Trophoblast cell (in vitro differentiated cells and primary cell): ENCODE measurements at regions not wholly inside any gene's neighbourhood (a gene's known extent, or its start where the extent isn't known, plus 50 kb on each side); places are given as distances from the start of the nearest gene placed in this dataset.

ENCODE experiments used
- DNase-seq, 2 donors: peaks; one replicate each; pipeline ENCODE4 v3.0.0-alpha.2; 2016
- H2AFZ ChIP-seq: 2 replicates; pipeline ENCODE4 v1.6.1; 2013; ENCODE audit warnings: low read length, moderate library complexity, mild to moderate bottlenecking; ENCODE audit not compliant: insufficient read depth, poor library complexity
- H2AK5ac ChIP-seq: 2 replicates; pipeline ENCODE4 v1.6.1; 2013; ENCODE audit warnings: mild to moderate bottlenecking, low read length
- H2BK120ac ChIP-seq: 2 replicates; pipeline ENCODE4 v1.6.1; 2013; ENCODE audit warnings: low read length, mild to moderate bottlenecking, moderate library complexity; ENCODE audit not compliant: insufficient read depth, poor library complexity
- H2BK12ac ChIP-seq: 2 replicates; pipeline ENCODE4 v1.6.1; 2013; ENCODE audit warnings: mild to moderate bottlenecking, low read length, moderate library complexity
- H2BK5ac ChIP-seq: 2 replicates; pipeline ENCODE4 v1.6.1; 2013; ENCODE audit warnings: low read length, low read depth, moderate library complexity, mild to moderate bottlenecking; ENCODE audit not compliant: poor library complexity
- H3K14ac ChIP-seq: 2 replicates; pipeline ENCODE4 v1.6.1; 2013; ENCODE audit warnings: mild to moderate bottlenecking, low read length
- H3K18ac ChIP-seq: 2 replicates; pipeline ENCODE4 v1.6.1; 2013; ENCODE audit warnings: mild to moderate bottlenecking, low read length
- H3K23ac ChIP-seq: 2 replicates; pipeline ENCODE4 v1.6.1; 2013; ENCODE audit warnings: low read length
- H3K27ac ChIP-seq: 2 replicates; pipeline ENCODE4 v1.5.1; 2013; ENCODE audit warnings: low read depth, mild to moderate bottlenecking, inconsistent platforms, low read length, moderate library complexity
- H3K27me3 ChIP-seq: 2 replicates; pipeline ENCODE4 v1.6.1; 2013; ENCODE audit warnings: inconsistent platforms, mild to moderate bottlenecking, low read length, moderate library complexity; ENCODE audit not compliant: insufficient read depth
- H3K36me3 ChIP-seq, 2 experiments: 1 replicate in 1 of 2; 2 replicates in 1 of 2; pipeline ENCODE4 v1.6.1; 2013; ENCODE audit warnings: low read length in 2 of 2, mild to moderate bottlenecking in 2 of 2, moderate library complexity in 1 of 2; ENCODE audit not compliant: insufficient read depth in 2 of 2, control insufficient read depth in 1 of 2
- H3K4ac ChIP-seq: 2 replicates; pipeline ENCODE4 v1.6.1; 2013; ENCODE audit warnings: low read depth, mild to moderate bottlenecking, low read length, moderate library complexity
- H3K4me1 ChIP-seq, 2 experiments: 1 replicate in 1 of 2; 2 replicates in 1 of 2; pipeline ENCODE4 v1.6.1; 2013; ENCODE audit warnings: low read length in 2 of 2, mild to moderate bottlenecking in 2 of 2, moderate library complexity in 1 of 2; ENCODE audit not compliant: insufficient read depth in 2 of 2, control insufficient read depth in 1 of 2
- H3K4me2 ChIP-seq: 2 replicates; pipeline ENCODE4 v1.6.1; 2013; ENCODE audit warnings: inconsistent platforms, mild to moderate bottlenecking, low read length, moderate library complexity
- H3K4me3 ChIP-seq: 2 replicates; pipeline ENCODE4 v1.5.1; 2013; ENCODE audit warnings: mild to moderate bottlenecking, low read depth, low read length, inconsistent platforms
- H3K79me1 ChIP-seq: one replicate; pipeline ENCODE4 v1.6.1; 2013; ENCODE audit warnings: low read length
- H3K79me2 ChIP-seq: 2 replicates; pipeline ENCODE4 v1.6.1; 2013; ENCODE audit warnings: low read length, mild to moderate bottlenecking; ENCODE audit not compliant: control insufficient read depth, insufficient read depth, poor library complexity
- H3K9ac ChIP-seq: 2 replicates; pipeline ENCODE4 v1.6.1; 2013; ENCODE audit warnings: mild to moderate bottlenecking, low read length
- H3K9me3 ChIP-seq: 2 replicates; pipeline ENCODE4 v1.6.1; 2013; ENCODE audit warnings: low read depth, mild to moderate bottlenecking, control low read depth, inconsistent platforms, low read length; ENCODE audit not compliant: insufficient read depth
- H4K12ac ChIP-seq: 2 replicates; pipeline ENCODE4 v1.6.1; 2013; ENCODE audit warnings: low read depth, mild to moderate bottlenecking, low read length, moderate library complexity
- H4K8ac ChIP-seq: 2 replicates; pipeline ENCODE4 v1.6.1; 2013; ENCODE audit warnings: low read depth, mild to moderate bottlenecking, low read length, moderate library complexity
- H4K91ac ChIP-seq: one replicate; pipeline ENCODE4 v1.6.1; 2013; ENCODE audit warnings: low read depth, mild to moderate bottlenecking, low read length, moderate library complexity
- WGBS: extraction: QIAGEN DNeasy Blood & Tissue Kit; methylation state at CpG from one replicate; pipeline ENCODE4 v1.1.7; 2013; ENCODE audit warnings: missing lambda C conversion rate; ENCODE audit not compliant: insufficient read length, insufficient coverage; ENCODE audit errors: extremely low coverage; 5-methylcytosine and 5-hydroxymethylcytosine counted together

DNA sequence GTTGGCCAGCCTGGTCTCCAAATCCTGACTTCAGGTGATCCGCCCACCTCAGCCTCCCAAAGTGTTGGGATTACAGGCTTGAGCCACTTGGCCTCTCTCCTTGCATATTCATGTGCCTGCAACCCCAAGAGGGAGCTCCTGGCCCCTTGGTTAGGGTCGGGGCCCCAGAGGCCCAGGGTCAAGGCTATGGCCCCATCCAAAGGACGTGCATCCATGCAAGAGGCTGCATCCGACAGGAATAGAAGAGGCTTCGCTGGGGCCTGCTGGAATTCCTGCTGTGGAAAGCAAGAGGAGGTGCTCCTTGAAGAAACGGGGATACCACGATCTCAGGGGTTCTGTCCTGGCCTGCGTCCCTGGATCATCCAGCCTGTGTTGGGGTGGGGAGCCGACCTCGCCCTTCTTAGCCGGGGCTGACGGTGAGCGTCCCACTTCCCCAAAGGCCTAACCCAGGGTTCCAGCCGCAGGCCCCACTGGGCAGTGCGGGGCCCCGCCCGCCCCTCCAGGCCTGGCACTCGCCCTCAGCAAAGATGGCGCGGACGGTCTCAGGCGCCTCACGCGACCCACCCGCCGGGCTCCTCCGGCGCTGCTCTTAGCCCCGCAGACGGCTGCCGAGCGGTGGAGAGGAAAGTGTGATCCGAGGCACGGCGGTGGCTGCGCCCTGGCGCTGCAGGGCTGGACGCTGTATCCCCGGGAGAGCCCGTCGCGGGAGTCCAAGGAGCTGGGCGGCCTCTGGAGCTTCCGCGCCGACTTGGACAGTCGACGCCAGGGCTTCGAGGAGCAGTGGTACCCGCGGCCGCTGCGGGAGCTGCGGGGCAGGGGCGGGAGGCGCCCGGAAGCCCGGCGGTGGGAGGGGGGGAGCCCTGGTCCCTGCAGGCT, 54.7 kb downstream of the ZNF727 start:
- Histone ChIP-seq H3K9ac (no peak overlapping the region), H3K4me3 (no peak overlapping the region), H2AK5ac (no peak overlapping the region), H3K27ac (no peak overlapping the region), H3K23ac (no peak overlapping the region), H4K12ac (no peak overlapping the region), H3K4me2 (no peak overlapping the region), H4K91ac (no peak overlapping the region), H2AFZ (no peak overlapping the region), H2BK5ac (no peak overlapping the region), H3K79me2 (no peaks in the 10 kb centered on the region), H3K79me1 (no peaks in the 10 kb centered on the region), H3K14ac (no peak overlapping the region), H2BK12ac (no peak overlapping the region), H3K4me1 (no peaks in the 10 kb centered on the region), H3K9me3 (peaks cover 42% of the 10 kb centered on the region), H3K18ac (no peak overlapping the region), H4K8ac (no peak overlapping the region), H3K27me3 (no peaks in the 10 kb centered on the region), H2BK120ac (no peak overlapping the region), H3K36me3 (no peaks in the 10 kb centered on the region), H3K4ac (no peak overlapping the region)
- WGBS, result no CpG with 5 or more reads among the region's 59 CpGs
- DNase-seq, result no peak

DNA sequence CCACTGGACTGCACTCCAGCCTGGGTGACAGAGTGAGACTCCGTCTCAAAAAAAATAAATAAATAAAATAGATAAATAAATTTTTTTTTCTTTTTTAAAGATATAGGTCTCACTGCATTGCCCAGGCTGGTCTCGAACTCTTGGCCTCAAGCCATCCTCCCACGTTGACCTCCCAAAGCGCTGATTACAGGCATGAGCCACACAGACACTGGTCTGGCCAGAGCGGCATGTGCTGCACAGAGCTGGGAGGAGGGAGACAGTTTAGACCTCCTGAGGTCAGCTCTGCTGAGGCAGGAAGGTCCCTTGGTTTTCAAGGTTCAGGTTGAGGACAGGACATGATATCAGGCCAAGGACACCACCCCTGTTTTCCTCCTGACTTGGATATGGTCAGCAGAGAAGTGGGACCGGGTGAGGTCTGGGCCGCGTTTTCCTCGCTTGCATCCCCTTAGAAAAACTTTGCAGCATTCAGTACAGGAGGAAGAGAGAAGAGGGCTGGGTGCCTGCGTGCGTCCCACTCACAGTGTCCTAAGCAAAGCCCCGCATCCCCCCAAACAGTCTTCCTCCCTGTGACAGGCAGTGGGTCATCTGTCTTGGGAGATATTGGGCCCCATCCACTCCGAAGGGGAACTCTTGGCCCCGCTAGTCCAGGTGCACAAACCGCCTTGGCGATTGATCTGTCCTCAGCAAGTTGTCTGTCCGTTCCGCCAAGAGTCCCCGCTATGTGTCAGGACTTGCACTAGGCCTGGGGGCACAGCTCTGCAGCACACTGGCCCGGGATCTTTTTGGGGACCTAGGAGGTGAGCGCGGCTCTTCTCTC, 56.1 kb downstream of the ZNF727 start:
- H2AFZ ChIP-seq, result no peak overlapping the region
- H3K79me1 ChIP-seq, result no peaks in the 10 kb centered on the region
- H2AK5ac ChIP-seq, result no peak overlapping the region
- H3K79me2 ChIP-seq, result no peaks in the 10 kb centered on the region
- no peaks in the 10 kb centered on the region for H3K27me3 ChIP-seq
- no peak overlapping the region for H2BK5ac ChIP-seq
- H3K23ac ChIP-seq, result no peak overlapping the region
- H3K27ac ChIP-seq, result no peak overlapping the region
- WGBS, result no CpG with 5 or more reads among the region's 22 CpGs
- no peaks in the 10 kb centered on the region for H3K4me1 ChIP-seq
- H2BK12ac ChIP-seq, result no peak overlapping the region
- H3K4ac ChIP-seq, result no peak overlapping the region
- no peak overlapping the region for H2BK120ac ChIP-seq
- H3K18ac ChIP-seq, result no peak overlapping the region
- peak overlapping the region; percentile 14 for H3K4me3 ChIP-seq
- no peak overlapping the region for H4K8ac ChIP-seq
- H3K14ac ChIP-seq, result no peak overlapping the region
- peaks cover 39% of the 10 kb centered on the region for H3K9me3 ChIP-seq
- H3K9ac ChIP-seq, result no peak overlapping the region
- no peak for DNase-seq
- H4K91ac ChIP-seq, result no peak overlapping the region
- H3K4me2 ChIP-seq, result no peak overlapping the region
- H3K36me3 ChIP-seq, result no peaks in the 10 kb centered on the region
- no peak overlapping the region for H4K12ac ChIP-seq

DNA sequence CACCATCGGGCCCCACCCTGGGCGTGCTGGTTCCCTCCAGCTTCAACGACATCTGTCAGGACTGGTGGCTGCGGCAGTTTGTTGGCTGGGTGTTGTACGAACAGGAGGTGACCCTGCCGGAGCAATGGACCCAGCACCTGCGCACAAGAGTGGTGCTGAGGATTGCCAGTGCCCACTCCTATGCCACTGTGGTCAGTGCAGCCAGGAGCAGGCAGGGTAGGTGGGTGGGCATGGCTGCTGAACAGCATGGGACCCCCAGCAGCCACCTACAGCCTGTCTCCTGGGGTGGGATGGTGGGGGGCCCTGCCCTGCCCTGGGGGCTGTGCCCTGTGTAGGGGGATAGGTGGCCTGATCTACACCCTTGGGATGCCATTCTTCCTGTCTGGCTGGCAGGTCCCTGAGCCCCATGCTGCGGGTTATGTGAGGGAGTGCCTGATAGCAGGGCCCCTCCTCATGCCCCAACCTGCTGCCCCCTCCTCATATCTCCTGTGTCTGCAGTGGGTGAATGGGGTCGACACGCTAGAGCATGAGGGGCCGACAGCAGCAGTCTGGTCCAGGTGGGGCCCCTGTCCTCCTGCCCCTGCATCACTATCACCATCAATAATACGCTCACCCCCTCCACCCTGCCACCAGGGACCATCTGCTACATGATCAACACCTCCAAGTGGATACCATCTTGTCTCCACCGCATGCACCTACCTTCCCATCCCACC, 56.9 kb downstream of the ZNF727 start:
- no peak overlapping the region for H2AFZ ChIP-seq
- H4K12ac ChIP-seq, result no peak overlapping the region
- H3K79me1 ChIP-seq, result no peaks in the 10 kb centered on the region
- H4K8ac ChIP-seq, result no peak overlapping the region
- no peak overlapping the region for H2AK5ac ChIP-seq
- H3K4me1 ChIP-seq, result no peaks in the 10 kb centered on the region
- H3K14ac ChIP-seq, result no peak overlapping the region
- no peak overlapping the region for H2BK120ac ChIP-seq
- no peak overlapping the region for H3K9ac ChIP-seq
- H3K9me3 ChIP-seq, result peaks cover 35% of the 10 kb centered on the region
- H4K91ac ChIP-seq, result no peak overlapping the region
- H3K4me2 ChIP-seq, result no peak overlapping the region
- H3K36me3 ChIP-seq, result no peaks in the 10 kb centered on the region
- H3K79me2 ChIP-seq, result no peaks in the 10 kb centered on the region
- H2BK12ac ChIP-seq, result no peak overlapping the region
- no peaks in the 10 kb centered on the region for H3K27me3 ChIP-seq
- H2BK5ac ChIP-seq, result no peak overlapping the region
- H3K4me3 ChIP-seq, result no peak overlapping the region
- H3K18ac ChIP-seq, result no peak overlapping the region
- no peak overlapping the region for H3K4ac ChIP-seq
- no peak overlapping the region for H3K23ac ChIP-seq
- DNase-seq, result no peak
- H3K27ac ChIP-seq, result no peak overlapping the region
- WGBS, result no CpG with 5 or more reads among the region's 13 CpGs

DNA sequence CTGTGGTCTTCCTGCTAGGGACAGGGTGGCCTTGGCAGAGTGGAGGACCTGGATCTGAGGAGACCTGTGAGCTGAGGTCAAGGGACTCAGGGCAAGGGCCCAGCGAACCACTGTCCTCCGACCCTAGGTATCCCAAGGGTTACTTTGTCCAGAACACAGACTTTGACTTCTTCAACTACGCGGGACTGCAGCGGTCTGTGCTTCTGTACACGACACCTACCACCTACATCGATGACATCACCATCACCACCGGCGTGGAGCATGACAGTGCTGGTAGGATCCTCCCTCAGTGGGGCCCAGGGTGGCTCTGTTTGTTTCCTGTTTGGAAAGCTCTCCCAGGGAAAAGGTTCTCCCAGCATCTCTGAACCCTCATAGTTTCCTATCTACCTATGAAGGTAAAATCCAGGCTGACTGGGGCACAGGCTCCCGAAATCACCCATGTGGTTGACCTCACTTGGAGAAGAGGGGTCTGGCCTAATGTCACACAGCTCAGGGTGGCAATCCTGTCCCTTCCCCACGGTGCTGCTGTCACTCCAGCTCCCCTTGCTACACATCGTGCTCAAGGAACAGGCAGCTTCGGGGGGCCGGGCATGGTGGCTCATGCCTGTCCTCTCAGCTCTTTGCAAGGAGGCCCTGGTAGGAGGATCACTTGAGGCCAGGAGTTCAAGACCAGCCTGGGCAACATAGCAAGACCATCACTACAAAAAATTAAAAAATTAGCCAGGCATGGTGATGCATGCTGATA, 57.6 kb downstream of the ZNF727 start:
- WGBS, result no CpG with 5 or more reads among the region's 14 CpGs
- Histone ChIP-seq H2AK5ac (no peak overlapping the region), H3K36me3 (no peaks in the 10 kb centered on the region)

More for the DNA sequence above, 57.6 kb downstream of the ZNF727 start:
- no peak overlapping the region for H4K8ac ChIP-seq
- H3K27ac ChIP-seq, result no peak overlapping the region
- no peak overlapping the region for H2BK12ac ChIP-seq
- no peak overlapping the region for H2BK120ac ChIP-seq
- no peak for DNase-seq
- H3K9ac ChIP-seq, result no peak overlapping the region
- H3K4me2 ChIP-seq, result no peak overlapping the region
- no peak overlapping the region for H3K23ac ChIP-seq
- no peaks in the 10 kb centered on the region for H3K4me1 ChIP-seq
- peaks cover 35% of the 10 kb centered on the region for H3K9me3 ChIP-seq
- H3K14ac ChIP-seq, result no peak overlapping the region
- no peak overlapping the region for H2BK5ac ChIP-seq
- no peak overlapping the region for H3K18ac ChIP-seq
- H3K4ac ChIP-seq, result no peak overlapping the region
- H4K91ac ChIP-seq, result no peak overlapping the region
- H3K4me3 ChIP-seq, result no peak overlapping the region
- no peak overlapping the region for H4K12ac ChIP-seq
- H3K79me1 ChIP-seq, result no peaks in the 10 kb centered on the region
- H3K27me3 ChIP-seq, result no peaks in the 10 kb centered on the region
- no peak overlapping the region for H2AFZ ChIP-seq
- no peaks in the 10 kb centered on the region for H3K79me2 ChIP-seq
